ENCODE measurements at regions not wholly inside any gene's neighbourhood (a gene's known extent, or its start where the extent isn't known, plus 50 kb on each side); places are given as distances from the start of the nearest gene placed in this dataset.

- H3K36me3 ChIP-seq (replicated peaks in 1 of 2; ENCODE audit: control insufficient read depth in 1 of 2, insufficient read depth in 2 of 2, low read length in 2 of 2): no peaks in the 10 kb centered on the region
- H3K4me1 Mint-ChIP-seq: no peaks in the 10 kb centered on the region
- intact Hi-C loops (cut with micrococcal nuclease): no loop called here
- DNase-seq: no peak
- H3K27me3 Mint-ChIP-seq (ENCODE audit: low read depth in 3 of 3): peaks cover 0 to 2% (median 0%) of the 10 kb centered on the region in 3 donors
- 93% methylated on average over 3 of the region's 3 CpGs for WGBS (ENCODE audit: insufficient coverage)
- H3K9me3 ChIP-seq (replicated peaks in 1 of 2; ENCODE audit: control insufficient read depth in 1 of 2, insufficient read depth in 1 of 2, low read length in 2 of 2): no peaks in the 10 kb centered on the region
- no peaks in the 10 kb centered on the region for H4K20me1 ChIP-seq (ENCODE audit: insufficient read depth, low read length)
- H3K9me3 Mint-ChIP-seq: peaks cover 0 to 3% (median 0%) of the 10 kb centered on the region in 7 donors
- no peak overlapping the region for H3K27ac Mint-ChIP-seq
- no peaks in the 10 kb centered on the region for H3K79me2 ChIP-seq (ENCODE audit: insufficient read depth, low read length)
- H3K27me3 ChIP-seq (ENCODE audit: control insufficient read depth in 2 of 2, insufficient read depth in 2 of 2, low read length in 2 of 2): no peaks in the 10 kb centered on the region
- H2AFZ ChIP-seq (ENCODE audit: insufficient read depth, low read depth, low read length, poor library complexity, severe bottlenecking): no peak overlapping the region
- TF ChIP-seq CTCF (IDR thresholded peaks at IDR 0.05): no peak
- H3K36me3 Mint-ChIP-seq: no peaks in the 10 kb centered on the region
- H3K4me3 ChIP-seq (replicated peaks in 1 of 3; ENCODE audit: low read depth in 2 of 3, low read length in 3 of 3): no peak overlapping the region
- no peaks in the 10 kb centered on the region for H3K4me1 ChIP-seq (ENCODE audit: control insufficient read depth in 1 of 2, insufficient read depth in 2 of 2, low read length in 2 of 2)
- H3K27ac ChIP-seq (ENCODE audit: low read depth in 1 of 2, low read length in 2 of 2): no peak overlapping the region
- H3K4me2 ChIP-seq (replicated peaks; ENCODE audit: extremely low read depth, low read length, poor library complexity, severe bottlenecking): no peak overlapping the region
- H3K4me3 Mint-ChIP-seq: no peak overlapping the region
- H3K9ac ChIP-seq (ENCODE audit: insufficient read depth, low read length, poor library complexity, severe bottlenecking): no peak overlapping the region
These were observed 341.6 kb downstream of the FBXO15 start for GRCh38 chr18:73805991-73806390.

- Mint-ChIP-seq H3K36me3 (no peaks in the 10 kb centered on the region), H3K27ac (no peak overlapping the region), H3K9me3 (peaks cover 0 to 6% (median 0%) of the 10 kb centered on the region in 7 donors), H3K4me1 (no peaks in the 10 kb centered on the region), H3K27me3 (ENCODE audit: low read depth in 3 of 3) (peaks cover 0 to 1% (median 0%) of the 10 kb centered on the region in 3 donors), H3K4me3 (no peak overlapping the region)
- Histone ChIP-seq H4K20me1 (ENCODE audit: insufficient read depth, low read length) (no peaks in the 10 kb centered on the region), H3K4me1 (ENCODE audit: control insufficient read depth in 1 of 2, insufficient read depth in 2 of 2, low read length in 2 of 2) (no peaks in the 10 kb centered on the region), H2AFZ (ENCODE audit: insufficient read depth, low read depth, low read length, poor library complexity, severe bottlenecking) (no peak overlapping the region), H3K9me3 (replicated peaks in 1 of 2; ENCODE audit: control insufficient read depth in 1 of 2, insufficient read depth in 1 of 2, low read length in 2 of 2) (no peaks in the 10 kb centered on the region), H3K36me3 (replicated peaks in 1 of 2; ENCODE audit: control insufficient read depth in 1 of 2, insufficient read depth in 2 of 2, low read length in 2 of 2) (no peaks in the 10 kb centered on the region), H3K27ac (ENCODE audit: low read depth in 1 of 2, low read length in 2 of 2) (no peak overlapping the region), H3K27me3 (ENCODE audit: control insufficient read depth in 2 of 2, insufficient read depth in 2 of 2, low read length in 2 of 2) (no peaks in the 10 kb centered on the region), H3K79me2 (ENCODE audit: insufficient read depth, low read length) (no peaks in the 10 kb centered on the region), H3K4me3 (replicated peaks in 1 of 3; ENCODE audit: low read depth in 2 of 3, low read length in 3 of 3) (no peak overlapping the region), H3K4me2 (replicated peaks; ENCODE audit: extremely low read depth, low read length, poor library complexity, severe bottlenecking) (no peak overlapping the region), H3K9ac (ENCODE audit: insufficient read depth, low read length, poor library complexity, severe bottlenecking) (no peak overlapping the region)
- no peak for DNase-seq
- intact Hi-C loops (cut with micrococcal nuclease): no loop called here
- WGBS (ENCODE audit: insufficient coverage): 60% methylated on average over 2 of the region's 3 CpGs
- TF ChIP-seq CTCF (IDR thresholded peaks at IDR 0.05): no peak
These were observed 350.2 kb downstream of the FBXO15 start for GRCh38 chr18:73797419-73797818.

Data from CD14-positive monocyte (primary cell).